HUES6 (cell line): ENCODE measurements at regions not wholly inside any gene's neighbourhood (a gene's known extent, or its start where the extent isn't known, plus 50 kb on each side); places are given as distances from the start of the nearest gene placed in this dataset.
A peak's percentile ranks its signal among the peaks of the same experiment; 100 is the strongest.

Experiments used
- H3K27ac ChIP-seq: 2 replicates; pipeline ENCODE4 v1.7.0; 2013; ENCODE audit warnings: low read depth, mild to moderate bottlenecking, low read length, inconsistent platforms
- H3K27me3 ChIP-seq: 2 replicates; pipeline ENCODE4 v1.6.1; 2013; ENCODE audit warnings: low read length; ENCODE audit not compliant: control insufficient read depth, insufficient read depth
- H3K36me3 ChIP-seq: 2 replicates; pipeline ENCODE4 v1.6.1; 2013; ENCODE audit warnings: low read length; ENCODE audit not compliant: control insufficient read depth, insufficient read depth
- H3K4me1 ChIP-seq: 2 replicates; pipeline ENCODE4 v1.6.1; 2013; ENCODE audit warnings: low read length; ENCODE audit not compliant: control insufficient read depth, insufficient read depth
- H3K4me3 ChIP-seq: 2 replicates; pipeline ENCODE4 v1.5.1; 2013; ENCODE audit warnings: low read depth, low read length
- H3K9ac ChIP-seq: one replicate; pipeline ENCODE4 v1.6.1; 2013; ENCODE audit warnings: mild to moderate bottlenecking, low read length
- H3K9me3 ChIP-seq: 2 replicates; pipeline ENCODE4 v1.6.1; 2013; ENCODE audit warnings: low read depth, low read length; ENCODE audit not compliant: control insufficient read depth, insufficient read depth

- H3K27ac ChIP-seq = peak overlapping the region; percentile 95
- H3K27me3 ChIP-seq = no peaks in the 10 kb centered on the region
- H3K9me3 ChIP-seq = no peaks in the 10 kb centered on the region
- no peaks in the 10 kb centered on the region for H3K36me3 ChIP-seq
- peaks cover 35% of the 10 kb centered on the region for H3K4me1 ChIP-seq
- H3K4me3 ChIP-seq = peak overlapping the region; percentile 28
- peak overlapping the region; percentile 83 for H3K9ac ChIP-seq
Measured at GRCh38 chr13:106858903-106859532, 291.1 kb upstream of the ARGLU1 start.

- Histone ChIP-seq H3K4me3 (no peak overlapping the region), H3K27ac (no peak overlapping the region), H3K4me1 (peaks cover 17% of the 10 kb centered on the region), H3K27me3 (no peaks in the 10 kb centered on the region), H3K36me3 (no peaks in the 10 kb centered on the region), H3K9ac (no peak overlapping the region), H3K9me3 (no peaks in the 10 kb centered on the region)
Measured at GRCh38 chr13:106852436-106852835, 284.5 kb upstream of the ARGLU1 start.

- no peaks in the 10 kb centered on the region for H3K36me3 ChIP-seq
- H3K9me3 ChIP-seq = no peaks in the 10 kb centered on the region
- H3K4me1 ChIP-seq = peaks cover 17% of the 10 kb centered on the region
- no peaks in the 10 kb centered on the region for H3K27me3 ChIP-seq
- H3K4me3 ChIP-seq = no peak overlapping the region
- no peak overlapping the region for H3K9ac ChIP-seq
- H3K27ac ChIP-seq = no peak overlapping the region
Measured at GRCh38 chr13:106850973-106851650, 283.2 kb upstream of the ARGLU1 start.

GRCh38 chr13:106846571-106847448, 278.9 kb upstream of the ARGLU1 start:
- Histone ChIP-seq H3K27me3 (no peaks in the 10 kb centered on the region), H3K9ac (no peak overlapping the region), H3K27ac (no peak overlapping the region), H3K36me3 (no peaks in the 10 kb centered on the region), H3K9me3 (no peaks in the 10 kb centered on the region), H3K4me3 (no peak overlapping the region), H3K4me1 (peaks cover 8% of the 10 kb centered on the region; the same call in 1 of the 2 replicates)

- H3K4me3 ChIP-seq = no peak overlapping the region
- H3K36me3 ChIP-seq = no peaks in the 10 kb centered on the region
- no peaks in the 10 kb centered on the region for H3K27me3 ChIP-seq
- no peak overlapping the region for H3K27ac ChIP-seq
- no peaks in the 10 kb centered on the region for H3K4me1 ChIP-seq
- no peak overlapping the region for H3K9ac ChIP-seq
- H3K9me3 ChIP-seq = peaks cover 16% of the 10 kb centered on the region; the same call in 1 of the 2 replicates
Measured at GRCh38 chr13:106836186-106836802, 268.4 kb upstream of the ARGLU1 start.

- H3K36me3 ChIP-seq = no peaks in the 10 kb centered on the region
- peaks cover 16% of the 10 kb centered on the region; the same call in 1 of the 2 replicates for H3K9me3 ChIP-seq
- H3K27me3 ChIP-seq = no peaks in the 10 kb centered on the region
- H3K4me3 ChIP-seq = no peak overlapping the region
- H3K4me1 ChIP-seq = no peaks in the 10 kb centered on the region
- no peak overlapping the region for H3K27ac ChIP-seq
- H3K9ac ChIP-seq = no peak overlapping the region
Measured at GRCh38 chr13:106835477-106835876, 267.5 kb upstream of the ARGLU1 start.

GRCh38 chr13:106821979-106822378, 254.0 kb upstream of the ARGLU1 start:
- H3K9ac ChIP-seq = no peak overlapping the region
- H3K4me3 ChIP-seq = no peak overlapping the region
- no peaks in the 10 kb centered on the region for H3K27me3 ChIP-seq
- no peak overlapping the region for H3K27ac ChIP-seq
- 0 out of 2 replicates have a peak, but pooled peaks cover 3% of the 10 kb centered on the region for H3K9me3 ChIP-seq
- no peaks in the 10 kb centered on the region for H3K36me3 ChIP-seq
- H3K4me1 ChIP-seq = peaks cover 4% of the 10 kb centered on the region; the same call in 1 of the 2 replicates

GRCh38 chr13:106819413-106820180, 251.7 kb upstream of the ARGLU1 start:
- H3K9me3 ChIP-seq = no peaks in the 10 kb centered on the region
- no peak overlapping the region for H3K9ac ChIP-seq
- no peak overlapping the region for H3K27ac ChIP-seq
- H3K4me1 ChIP-seq = peaks cover 14% of the 10 kb centered on the region
- no peaks in the 10 kb centered on the region for H3K27me3 ChIP-seq
- H3K4me3 ChIP-seq = no peak overlapping the region
- H3K36me3 ChIP-seq = no peaks in the 10 kb centered on the region

GRCh38 chr13:106818971-106819370, 251.0 kb upstream of the ARGLU1 start:
- Histone ChIP-seq H3K4me3 (no peak overlapping the region), H3K27ac (no peak overlapping the region), H3K4me1 (peaks cover 14% of the 10 kb centered on the region), H3K36me3 (no peaks in the 10 kb centered on the region), H3K9ac (no peak overlapping the region), H3K27me3 (no peaks in the 10 kb centered on the region), H3K9me3 (no peaks in the 10 kb centered on the region)

- H3K9ac ChIP-seq = no peak overlapping the region
- H3K36me3 ChIP-seq = no peaks in the 10 kb centered on the region
- H3K27ac ChIP-seq = no peak overlapping the region
- peaks cover 14% of the 10 kb centered on the region for H3K4me1 ChIP-seq
- no peaks in the 10 kb centered on the region for H3K27me3 ChIP-seq
- H3K9me3 ChIP-seq = no peaks in the 10 kb centered on the region
- no peak overlapping the region for H3K4me3 ChIP-seq
Measured at GRCh38 chr13:106815545-106815944, 247.6 kb upstream of the ARGLU1 start.
